ENCODE measurements at regions not wholly inside any gene's neighbourhood (a gene's known extent, or its start where the extent isn't known, plus 50 kb on each side); places are given as distances from the start of the nearest gene placed in this dataset.

DNA sequence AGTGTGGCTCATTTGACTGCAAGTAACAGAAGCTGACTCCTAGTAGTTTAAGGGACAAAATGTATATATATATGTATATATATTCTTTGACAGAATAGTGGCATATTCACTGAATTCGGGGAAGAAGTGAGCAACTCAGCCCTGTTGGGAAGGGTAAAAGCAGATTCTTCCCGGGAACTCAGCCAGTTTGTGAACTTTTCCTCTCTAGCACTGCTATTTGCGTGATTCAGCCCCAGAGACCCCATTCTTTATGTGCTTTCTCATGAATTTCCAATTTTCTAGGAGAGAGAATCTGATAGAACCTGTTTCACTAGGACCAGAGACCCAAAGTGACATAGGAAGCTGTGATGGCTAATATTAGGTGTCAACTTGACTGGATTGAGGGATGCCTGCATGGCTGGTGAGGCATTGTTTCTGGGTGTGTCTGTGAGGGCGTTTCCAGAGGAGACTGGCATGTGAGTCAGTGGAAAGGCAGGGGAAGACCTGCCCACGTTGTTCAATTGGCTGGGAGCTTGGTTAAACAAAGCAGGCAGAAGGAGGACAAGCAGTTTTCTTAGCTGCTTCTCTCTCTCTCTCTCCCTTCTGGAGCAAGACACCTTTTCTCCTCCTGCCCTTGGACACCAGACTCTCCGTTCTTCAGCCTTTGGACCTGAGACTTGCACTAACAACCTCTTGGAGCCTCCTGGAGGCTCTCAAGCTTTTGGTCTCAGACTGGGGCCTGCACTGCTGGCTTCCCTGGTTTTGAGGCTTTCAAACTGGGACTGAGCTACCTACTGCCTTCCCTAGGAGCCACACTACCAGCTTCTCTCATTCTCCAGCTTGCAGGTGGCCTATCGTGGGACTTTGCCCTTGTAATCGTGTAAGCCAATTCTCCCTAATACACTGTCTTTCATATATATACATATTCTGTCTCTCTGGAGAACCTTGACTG, 93.4 kb upstream of the KCNK1 start:
- no peak for DNase-seq

GRCh38 chr1:233523047-233523446, 90.9 kb upstream of the KCNK1 start:
- no peak for DNase-seq

DNA sequence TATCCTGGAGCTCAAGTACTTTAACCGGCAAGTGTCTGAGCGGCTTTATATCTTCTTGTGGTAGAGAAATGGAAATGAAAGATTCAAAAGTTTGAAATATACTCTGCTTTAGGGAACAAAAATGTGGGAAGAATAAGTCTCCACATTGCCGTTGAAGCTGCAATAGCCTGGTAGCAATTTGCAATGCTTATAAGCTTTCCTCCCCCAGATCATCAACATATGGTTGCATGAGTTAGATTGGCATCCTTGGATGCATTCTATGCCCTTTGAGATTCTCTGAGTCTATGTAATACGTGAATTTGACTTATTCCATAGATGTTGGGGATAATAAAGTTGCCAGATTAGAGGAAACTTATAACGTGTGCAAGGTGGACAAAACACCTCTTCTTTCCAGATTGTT, 86.1 kb upstream of the KCNK1 start:
- DNase-seq, result no peak

DNA sequence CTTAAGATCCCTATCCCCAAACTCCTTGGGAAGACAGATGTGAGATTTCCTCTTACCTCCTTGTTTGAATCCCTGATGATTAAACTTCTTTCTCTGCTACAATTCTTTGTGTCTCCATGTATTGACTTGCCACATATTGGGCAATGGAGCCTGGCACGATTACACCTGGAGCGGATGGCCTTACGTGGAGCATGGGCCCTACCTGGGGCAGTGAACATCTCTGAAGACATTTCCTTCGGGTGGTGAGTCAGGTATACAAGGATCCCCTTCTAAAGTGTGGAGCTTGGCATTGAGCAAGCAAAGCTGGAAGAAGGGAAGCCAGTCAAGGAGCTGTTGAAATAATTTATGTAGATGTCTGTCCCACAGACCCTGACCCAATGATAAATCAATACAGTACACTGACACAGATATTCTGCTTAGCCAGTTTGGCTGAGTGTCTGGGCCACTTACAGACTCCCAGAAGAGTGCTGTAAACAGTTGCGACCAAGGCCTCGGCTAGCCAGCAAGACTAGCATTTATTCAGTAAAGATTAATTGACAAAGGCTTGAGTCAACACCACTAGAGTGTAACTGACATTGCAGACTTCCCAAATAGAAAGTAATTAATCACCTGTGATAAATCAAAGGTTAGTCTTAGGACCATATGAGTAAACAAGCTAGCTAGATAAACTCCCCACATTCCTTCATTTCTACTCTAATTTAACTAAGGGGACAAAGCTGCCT, 83.1 kb upstream of the KCNK1 start:
- DNase-seq, result no peak

DNA sequence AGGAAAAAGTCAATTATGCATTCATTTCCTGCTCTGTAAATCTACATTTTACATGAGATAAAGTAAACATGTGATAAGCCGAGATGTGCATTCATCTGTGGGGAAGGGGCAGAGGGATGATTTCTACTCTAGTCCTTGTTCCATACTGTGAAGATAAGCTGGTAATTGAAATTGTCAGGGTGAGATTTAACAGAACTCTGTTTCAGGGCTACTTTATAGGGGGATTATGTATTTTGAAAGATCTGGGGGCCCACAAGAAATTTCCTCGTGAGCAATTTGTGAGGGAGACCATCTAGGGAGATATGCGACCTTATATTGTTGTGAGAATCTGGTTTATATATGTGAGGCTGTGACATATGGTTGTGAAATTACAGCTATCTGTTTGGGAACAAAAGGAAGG, 73.1 kb upstream of the KCNK1 start:
- no peak for DNase-seq

GRCh38 chr1:233543338-233544255, 70.3 kb upstream of the KCNK1 start:
- DNase-seq, result no peak

GRCh38 chr1:233544304-233544703, 69.6 kb upstream of the KCNK1 start:
- DNase-seq, result no peak

DNA sequence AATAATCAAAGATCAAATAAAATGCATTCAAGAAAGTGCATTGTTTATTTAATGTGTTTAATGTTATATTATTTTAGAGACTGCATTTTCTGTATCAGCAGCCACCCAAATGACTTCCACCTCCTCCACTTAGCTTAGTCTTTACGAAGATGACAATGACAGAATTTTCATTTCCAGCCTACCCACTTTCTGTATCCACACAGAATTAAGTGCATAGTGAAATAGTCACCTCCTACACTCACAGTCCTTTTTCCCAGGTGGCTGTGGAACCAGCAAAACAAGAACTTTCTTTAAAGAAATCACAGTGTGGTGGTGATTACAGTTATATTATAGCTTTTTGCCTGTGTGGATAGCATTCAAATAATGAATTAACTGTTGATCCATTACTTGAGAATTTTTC, 66.2 kb upstream of the KCNK1 start:
- no peak for DNase-seq

GRCh38 chr1:233549404-233549803, 64.5 kb upstream of the KCNK1 start:
- DNase-seq, result no peak

GRCh38 chr1:233549917-233550316, 64.0 kb upstream of the KCNK1 start:
- DNase-seq, result no peak

GRCh38 chr1:233554037-233554436, 59.9 kb upstream of the KCNK1 start:
- no peak for DNase-seq

GRCh38 chr1:233561708-233562426, 52.0 kb upstream of the KCNK1 start:
- no peak for DNase-seq
